HepG2 (cell line): ENCODE measurements at regions not wholly inside any gene's neighbourhood (a gene's known extent, or its start where the extent isn't known, plus 50 kb on each side); places are given as distances from the start of the nearest gene placed in this dataset.

Source experiments
- TAF1 ChIP-seq: sonication (generic); formaldehyde crosslinking; IDR thresholded peaks from 2 replicates; pipeline ENCODE4 v1.4.0; 2020; ENCODE audit warnings: missing genetic modification reagents
- ZFP36 ChIP-seq: fragments of 150-350 bp; IDR thresholded peaks from 2 replicates; pipeline ENCODE4 v1.6.1; 2018; ENCODE audit warnings: borderline replicate concordance, low read length, low read depth; ENCODE audit not compliant: partially characterized antibody
- TF ChIP-seq, protein P1 (sequence below): sonication (generic); formaldehyde crosslinking; IDR thresholded peaks from 2 replicates; pipeline ENCODE4 v1.4.0; 2020; ENCODE audit warnings: missing genetic modification reagents

GRCh38 chr15:34494084-34494399 lies 56.4 kb upstream of the GOLGA8A start:
- TF ChIP-seq, protein P1, sequence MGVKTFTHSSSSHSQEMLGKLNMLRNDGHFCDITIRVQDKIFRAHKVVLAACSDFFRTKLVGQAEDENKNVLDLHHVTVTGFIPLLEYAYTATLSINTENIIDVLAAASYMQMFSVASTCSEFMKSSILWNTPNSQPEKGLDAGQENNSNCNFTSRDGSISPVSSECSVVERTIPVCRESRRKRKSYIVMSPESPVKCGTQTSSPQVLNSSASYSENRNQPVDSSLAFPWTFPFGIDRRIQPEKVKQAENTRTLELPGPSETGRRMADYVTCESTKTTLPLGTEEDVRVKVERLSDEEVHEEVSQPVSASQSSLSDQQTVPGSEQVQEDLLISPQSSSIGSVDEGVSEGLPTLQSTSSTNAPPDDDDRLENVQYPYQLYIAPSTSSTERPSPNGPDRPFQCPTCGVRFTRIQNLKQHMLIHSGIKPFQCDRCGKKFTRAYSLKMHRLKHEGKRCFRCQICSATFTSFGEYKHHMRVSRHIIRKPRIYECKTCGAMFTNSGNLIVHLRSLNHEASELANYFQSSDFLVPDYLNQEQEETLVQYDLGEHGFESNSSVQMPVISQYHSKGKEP (CRISPR knock-in tag), result no peak
- no peak for TF ChIP-seq ZFP36
- TF ChIP-seq TAF1 (CRISPR knock-in tag), result no peak
